HCT116 (cell line): ENCODE measurements at regions not wholly inside any gene's neighbourhood (a gene's known extent, or its start where the extent isn't known, plus 50 kb on each side); places are given as distances from the start of the nearest gene placed in this dataset.

ENCODE experiments used
- ATAC-seq: fragments of 200-7000 bp; cut with Tn5 transposase; 2 replicates; pipeline ENCODE4 v1.9.1; 2020; ENCODE audit warnings: mild to moderate bottlenecking, moderate library complexity
- BruUV-seq: library from RNA; stranded (reverse); fragments of 400-500 nt; replicated peaks from 2 replicates; lab custom pipeline; 2021; lab: Mats Ljungman, UMichigan
- CTCF ChIA-PET: fragments of 300-600 bp; sonication (Branson Sonifier 250); formaldehyde crosslinking; loops from one replicate; lab custom pipeline; 2021; ENCODE audit warnings: antibody characterized with exemption; lab: Charles Lee
- POLR2A ChIA-PET: fragments of 300-600, 350-600 bp; sonication (Branson Sonifier 250); formaldehyde crosslinking; loops from one replicate; lab custom pipeline; 2021; ENCODE audit warnings: antibody characterized with exemption; lab: Charles Lee
- RAD21 ChIA-PET, 2 experiments: fragments of 300-600 bp; sonication (Branson Sonifier 250); formaldehyde crosslinking; loops; one replicate each; lab custom pipeline; 2023; ENCODE audit warnings: low total read pairs in 2 of 2; ENCODE audit not compliant: uncharacterized antibody in 2 of 2, unreplicated experiment in 2 of 2, low non-redundant PET in 1 of 2; lab: Charles Lee
- DNase-seq: peaks from one replicate; pipeline ENCODE4 v3.0.0-alpha.2; 2010; ENCODE audit warnings: low read depth, low spot score
- H2AFZ ChIP-seq: fragments of 200-600 bp; shearing (Covaris generic), sonication (generic); 2 replicates; pipeline ENCODE4 v1.6.1; 2017; ENCODE audit warnings: low read depth, mixed run types, mixed read lengths, antibody characterized with exemption, low read length; ENCODE audit not compliant: poor library complexity, severe bottlenecking
- H3K27ac ChIP-seq: 2 replicates; pipeline ENCODE4 v1.5.1; 2012; ENCODE audit warnings: low read depth, low read length
- H3K27me3 ChIP-seq: fragments of 200-600 bp; sonication (generic); 2 replicates; pipeline ENCODE4 v1.6.1; 2016; ENCODE audit warnings: mixed run types, low read length, mixed read lengths; ENCODE audit not compliant: insufficient read depth
- H3K36me3 ChIP-seq, 2 experiments: fragments of 200-500 bp in 1 of 2; fragments of 200-600 bp in 1 of 2; sonication (Bioruptor generic) in 1 of 2; sonication (generic) in 1 of 2; 2 replicates each; pipeline versions ENCODE4 v1.5.1 to v1.6.1; 2014 to 2016; ENCODE audit warnings: low read length in 2 of 2, inconsistent platforms in 1 of 2, mixed read lengths in 1 of 2, mixed run types in 1 of 2; ENCODE audit not compliant: insufficient read depth in 2 of 2, control insufficient read depth in 1 of 2
- H3K4me1 ChIP-seq, 2 experiments: fragments of 200-600 bp in 1 of 2; sonication (generic) in 1 of 2; 2 replicates each; pipeline versions ENCODE4 v1.5.1 to v1.6.1; 2012 to 2017; ENCODE audit warnings: low read length in 2 of 2, inconsistent platforms in 1 of 2, mild to moderate bottlenecking in 1 of 2, mixed read lengths in 1 of 2, mixed run types in 1 of 2, moderate library complexity in 1 of 2; ENCODE audit not compliant: insufficient read depth in 2 of 2, control insufficient read depth in 1 of 2
- H3K4me2 ChIP-seq: fragments of 200-600 bp; sonication (generic); 2 replicates; pipeline ENCODE4 v1.6.1; 2017; ENCODE audit warnings: mixed run types, low read length, mixed read lengths
- H3K4me3 ChIP-seq, 2 experiments: fragments of 200-600 bp in 1 of 2; sonication (generic) in 1 of 2; replicated peaks in 1 of 2; 2 replicates each; pipeline ENCODE4 v1.5.1; 2011 to 2016; ENCODE audit warnings: low read length in 2 of 2, control low read depth in 1 of 2, low read depth in 1 of 2, mild to moderate bottlenecking in 1 of 2, mixed read lengths in 1 of 2, mixed run types in 1 of 2
- H3K79me2 ChIP-seq: fragments of 200-600 bp; sonication (generic); 2 replicates; pipeline ENCODE4 v1.6.1; 2017; ENCODE audit warnings: mild to moderate bottlenecking, mixed run types, low read length, moderate library complexity, mixed read lengths; ENCODE audit not compliant: insufficient read depth
- H3K9ac ChIP-seq: fragments of 200-600 bp; sonication (generic); 2 replicates; pipeline ENCODE4 v1.6.1; 2016; ENCODE audit warnings: low read length, mixed read lengths
- H3K9me2 ChIP-seq: fragments of 200-600 bp; sonication (generic), shearing (Covaris generic); 2 replicates; pipeline ENCODE4 v1.6.1; 2017; ENCODE audit warnings: mixed run types, mild to moderate bottlenecking, moderate library complexity; ENCODE audit not compliant: insufficient read depth
- H3K9me3 ChIP-seq, 2 experiments: fragments of 200-500 bp in 1 of 2; fragments of 200-600 bp in 1 of 2; sonication (Bioruptor generic) in 1 of 2; sonication (generic) in 1 of 2; 2 replicates each; pipeline ENCODE4 v1.6.1; 2014 to 2017; ENCODE audit warnings: low read length in 2 of 2, mixed read lengths in 2 of 2, inconsistent platforms in 1 of 2, low read depth in 1 of 2, mild to moderate bottlenecking in 1 of 2, mixed run types in 1 of 2, moderate library complexity in 1 of 2; ENCODE audit not compliant: control insufficient read depth in 1 of 2, insufficient read depth in 1 of 2
- H4K20me1 ChIP-seq: fragments of 200-600 bp; sonication (generic), shearing (Covaris generic); 2 replicates; pipeline ENCODE4 v1.6.1; 2017; ENCODE audit warnings: mixed run types, mild to moderate bottlenecking, moderate library complexity; ENCODE audit not compliant: insufficient read depth
- CBX3 ChIP-seq: IDR thresholded peaks from 2 replicates; pipeline ENCODE4 v1.6.1; 2012; ENCODE audit warnings: low read depth
- CEBPB ChIP-seq: IDR thresholded peaks from 2 replicates; pipeline ENCODE4 v1.6.1; 2012; ENCODE audit warnings: low read depth
- EZH2phosphoT487 ChIP-seq: fragments of 200-600 bp; IDR thresholded peaks from 2 replicates; pipeline ENCODE4 v1.6.1; 2018; ENCODE audit warnings: antibody characterized with exemption, borderline replicate concordance
- FOSL1 ChIP-seq: IDR thresholded peaks from 2 replicates; pipeline ENCODE4 v1.6.1; 2012; ENCODE audit warnings: low read depth
- JUND ChIP-seq: IDR thresholded peaks from 2 replicates; pipeline ENCODE4 v1.6.1; 2012
- POLR2A ChIP-seq: IDR thresholded peaks from 2 replicates; pipeline ENCODE4 v1.7.0; 2011; ENCODE audit warnings: borderline replicate concordance; ENCODE audit not compliant: insufficient read depth, insufficient read length; ENCODE audit errors: extremely low read depth
- SP1 ChIP-seq: IDR thresholded peaks from 2 replicates; pipeline ENCODE4 v1.6.1; 2012; ENCODE audit warnings: low read depth
- TCF7L2 ChIP-seq: IDR thresholded peaks from 2 replicates; pipeline ENCODE4 v1.7.0; 2011; ENCODE audit warnings: borderline replicate concordance, inconsistent platforms; ENCODE audit not compliant: insufficient read depth, insufficient read length; ENCODE audit errors: extremely low read depth
- ZFX ChIP-seq: fragments of 450-650 bp; IDR thresholded peaks from 2 replicates; pipeline ENCODE4 v1.6.1; 2017
- intact Hi-C: fragments of 100-400 bp; cut with micrococcal nuclease; formaldehyde crosslinking; loops from 2 replicates; pipeline ENCODE4 v1.10.0; 2022

DNA sequence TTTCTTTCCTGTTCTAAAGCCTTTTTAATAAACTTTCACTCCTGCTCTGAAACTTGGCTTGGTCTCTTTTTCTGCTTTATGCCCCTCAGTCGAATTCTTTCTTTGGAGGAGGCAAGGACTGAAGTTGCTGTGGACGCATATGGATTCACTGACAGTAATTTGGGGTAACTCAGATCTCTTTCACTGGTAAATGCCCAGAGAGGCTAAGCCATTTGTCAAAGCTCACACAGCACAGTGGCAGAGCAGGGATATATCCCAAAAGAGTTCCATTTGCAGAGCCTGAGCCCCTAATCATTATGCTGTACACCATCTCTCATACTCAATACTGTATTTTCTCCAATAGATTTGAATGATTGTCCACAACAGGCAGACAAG is 72.3 kb upstream of the GALNT15 start:
- no peak for TF ChIP-seq CEBPB
- no peak for TF ChIP-seq POLR2A
- no peak for TF ChIP-seq CBX3
- TF ChIP-seq SP1 = no peak
- TF ChIP-seq FOSL1 = no peak
- TF ChIP-seq TCF7L2 = no peak
- TF ChIP-seq JUND = no peak
- no peak for TF ChIP-seq ZFX
- no TSS peak for BruUV-seq
- no peaks in the 10 kb centered on the region for H3K9me2 ChIP-seq
- DNase-seq (no peak), ATAC-seq (no peak)
- H3K9me3 ChIP-seq = peaks cover 0 to 5% of the 10 kb centered on the region in 2 experiments; a peak in 1 of 4 replicates
- intact Hi-C loops = no loop called here
- H3K27me3 ChIP-seq = no peaks in the 10 kb centered on the region
- H3K4me1 ChIP-seq = peaks cover 13 to 31% of the 10 kb centered on the region in 2 experiments
- H3K27ac ChIP-seq = peak overlapping the region; percentile 72
- ChIA-PET POLR2A (no interaction called here), CTCF (no interaction called here), RAD21 (no interaction called here)
- no peaks in the 10 kb centered on the region for H4K20me1 ChIP-seq
- peak overlapping the region; percentile 61 for H3K9ac ChIP-seq
- H3K4me2 ChIP-seq = peak overlapping the region; percentile 73
- H2AFZ ChIP-seq = no peak overlapping the region
- peaks cover 0 to 8% of the 10 kb centered on the region in 2 experiments; a peak in 1 of 4 replicates for H3K36me3 ChIP-seq
- H3K79me2 ChIP-seq = no peaks in the 10 kb centered on the region
- peak overlapping the region in 1 of 2 experiments; percentile 40; a peak in 2 of 4 replicates for H3K4me3 ChIP-seq

DNA sequence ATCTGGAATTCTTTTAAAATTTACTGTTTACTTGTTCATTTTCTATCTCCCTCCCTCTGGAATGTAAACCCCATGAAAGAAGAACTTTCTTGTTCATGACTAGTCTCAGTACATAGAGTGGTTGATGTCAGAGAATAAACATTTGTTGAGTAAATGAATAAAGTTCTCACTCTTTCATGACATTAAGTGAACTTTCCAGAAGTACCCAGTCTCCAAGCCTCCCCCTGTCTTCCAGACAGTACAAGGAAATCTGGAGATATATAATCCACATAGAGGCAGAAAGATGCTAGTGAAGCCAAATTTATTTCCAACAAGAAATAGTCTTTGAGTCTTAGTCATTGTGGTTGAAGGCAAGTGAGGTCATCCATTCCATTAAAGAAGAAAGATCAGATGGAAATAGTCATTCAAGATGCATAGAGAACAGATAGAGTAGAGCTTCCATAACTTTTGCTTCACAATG is 71.5 kb upstream of the GALNT15 start:
- Histone ChIP-seq H4K20me1 (no peaks in the 10 kb centered on the region), H3K79me2 (no peaks in the 10 kb centered on the region), H3K4me1 (peaks cover 13 to 31% of the 10 kb centered on the region in 2 experiments), H3K36me3 (peaks cover 0 to 8% of the 10 kb centered on the region in 2 experiments; a peak in 1 of 4 replicates), H3K4me3 (no peak overlapping the region), H3K9me3 (peaks cover 0 to 5% of the 10 kb centered on the region in 2 experiments; a peak in 1 of 4 replicates), H3K9me2 (no peaks in the 10 kb centered on the region), H3K9ac (0 out of 2 replicates have a peak overlapping the region, but pooled peaks have one; percentile 7), H2AFZ (no peak overlapping the region), H3K27me3 (no peaks in the 10 kb centered on the region), H3K27ac (no peak overlapping the region), H3K4me2 (peak overlapping the region; percentile 73)
- ChIA-PET POLR2A (no interaction called here), CTCF (no interaction called here), RAD21 (no interaction called here)
- BruUV-seq = no TSS peak
- intact Hi-C loops = no loop called here
- no peak for TF ChIP-seq CEBPB
- TF ChIP-seq EZH2phosphoT487 = no peak
- peak; percentile 18; the same call in 1 of the 2 replicates for TF ChIP-seq FOSL1
- ATAC-seq (no peak), DNase-seq (no peak)
